ENCODE measurements at regions not wholly inside any gene's neighbourhood (a gene's known extent, or its start where the extent isn't known, plus 50 kb on each side); places are given as distances from the start of the nearest gene placed in this dataset.
"Not testable (repeated sequence)": the region's sequence is repeated elsewhere in the genome, so short reads cannot be mapped to it uniquely, and the experiment has no call there.

DNA sequence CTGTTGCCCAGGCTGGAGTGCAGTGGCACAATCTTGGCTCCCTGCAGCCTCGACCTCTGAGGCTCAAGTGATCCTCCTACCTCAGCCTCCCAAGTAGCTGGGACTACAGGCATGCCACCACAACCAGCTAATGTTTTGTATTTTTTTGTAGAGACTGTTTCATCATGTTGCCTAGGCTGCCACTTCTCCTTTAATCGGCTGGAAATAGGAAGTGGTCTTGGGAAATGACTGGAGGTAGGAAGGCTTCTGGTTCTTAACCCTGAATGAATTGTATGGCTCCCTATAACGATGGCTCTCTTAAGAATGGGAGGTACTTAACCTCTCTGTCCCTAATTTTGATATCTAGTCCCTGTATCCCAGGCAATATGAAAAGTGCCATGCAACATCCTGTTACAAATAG lies 113.9 kb upstream of the USP15 start:
- no peak for DNase-seq (ENCODE audit: low read depth)

GRCh38 chr12:62158013-62158412 lies 102.2 kb upstream of the USP15 start:
- DNase-seq (ENCODE audit: low read depth) = no peak

DNA sequence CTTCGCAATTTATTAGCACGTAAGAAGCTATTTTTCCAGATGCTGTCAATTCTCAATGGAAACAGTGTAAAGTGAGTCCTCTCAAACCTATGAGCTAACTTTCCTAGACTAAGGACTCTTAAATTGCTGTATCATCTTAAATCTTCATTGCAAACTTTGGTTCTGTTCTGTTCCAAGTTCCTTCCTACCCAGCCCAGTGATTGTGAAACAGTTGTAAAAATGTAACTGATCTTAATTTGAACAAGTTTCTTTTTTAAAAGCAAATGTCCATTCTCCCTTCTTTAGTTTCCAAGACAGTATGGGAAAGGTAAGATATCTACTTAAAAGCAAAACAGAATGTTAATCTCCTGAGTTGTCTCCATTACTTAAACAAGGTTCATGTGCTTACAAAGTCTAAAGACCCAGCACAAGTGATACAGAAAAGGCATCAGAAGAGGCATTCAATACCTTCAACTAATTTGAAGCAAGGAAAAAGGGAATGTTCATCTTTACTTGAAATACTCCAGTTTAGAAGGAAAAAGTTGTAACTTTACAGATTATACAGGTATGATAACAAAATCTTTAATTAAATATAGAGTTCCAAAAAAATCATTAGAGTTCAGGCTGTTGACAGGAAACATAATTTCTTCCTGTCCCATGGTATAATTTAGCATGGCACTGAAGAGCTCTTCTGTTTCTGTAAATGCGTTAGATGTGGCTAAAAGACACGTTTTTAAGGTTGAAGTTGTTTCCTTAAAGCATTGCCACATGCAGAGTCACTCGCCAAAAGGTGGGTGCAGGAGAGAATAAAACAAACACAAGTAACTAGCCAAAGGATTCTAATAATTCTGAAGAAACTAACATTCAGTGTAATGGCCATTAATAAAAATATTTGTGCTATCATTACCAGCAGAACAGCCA lies 101.5 kb upstream of the USP15 start:
- no peak for DNase-seq (ENCODE audit: low read depth)

- DNase-seq (ENCODE audit: low read depth) = no peak
These were observed 98.0 kb upstream of the USP15 start for GRCh38 chr12:62162214-62162613.

DNA sequence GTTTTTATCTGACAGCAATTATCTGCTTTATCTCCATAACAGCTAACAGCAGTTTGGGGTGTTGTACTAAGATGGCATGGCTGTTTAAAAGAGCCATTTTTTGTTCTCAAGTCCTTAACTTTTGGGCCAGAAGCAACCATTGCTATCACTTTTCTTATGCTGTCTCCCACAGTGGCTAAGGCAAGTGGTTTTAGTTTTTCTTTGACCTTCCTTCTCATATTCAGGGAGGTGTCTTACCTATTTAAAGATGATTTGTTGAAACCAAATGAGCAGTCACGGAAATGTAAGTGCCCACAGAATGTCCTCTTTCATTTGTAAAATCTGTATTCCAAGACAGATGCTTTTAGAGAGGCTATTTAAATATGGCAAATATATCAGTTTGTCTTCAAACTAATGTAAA lies 96.8 kb upstream of the USP15 start:
- DNase-seq (ENCODE audit: low read depth) = no peak

DNA sequence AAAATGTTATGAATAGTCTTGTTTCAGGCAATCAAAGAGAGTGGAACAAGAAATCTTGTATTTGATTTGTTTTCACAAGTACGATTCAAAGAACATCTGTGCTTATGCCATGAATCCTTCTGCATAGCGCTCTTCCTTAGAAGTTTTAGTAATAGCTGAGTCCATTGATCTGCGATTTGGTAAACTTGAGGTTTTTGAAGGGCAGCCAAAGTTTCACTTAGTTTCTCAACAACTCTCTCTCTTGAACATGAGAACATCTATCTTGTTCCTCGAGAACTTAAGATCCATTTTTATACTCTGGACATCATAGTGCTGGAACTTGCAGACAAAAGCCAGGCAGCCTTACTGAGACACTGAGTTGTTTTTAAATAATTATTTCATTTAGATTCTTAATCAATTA lies 96.2 kb upstream of the USP15 start:
- DNase-seq (ENCODE audit: low read depth) = no peak

DNA sequence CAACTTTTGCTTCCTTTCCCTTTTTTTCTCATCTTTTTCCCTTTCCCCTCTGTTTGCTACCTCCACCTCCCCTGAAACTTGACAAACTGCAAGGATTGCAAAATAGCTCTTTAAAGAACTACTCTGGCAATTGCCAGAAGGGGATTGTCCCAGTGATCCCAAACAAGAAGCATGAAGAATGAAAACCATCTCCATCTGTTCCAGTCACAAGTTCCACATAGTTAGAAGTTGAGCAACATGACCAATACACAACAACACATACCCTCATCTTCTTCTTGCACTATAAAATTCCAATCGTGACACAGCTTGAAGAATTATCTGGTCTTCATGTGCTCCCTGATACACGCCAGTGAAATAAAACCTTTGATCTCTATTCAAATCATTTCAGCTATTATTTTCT lies 93.7 kb upstream of the USP15 start:
- DNase-seq (ENCODE audit: low read depth) = peak; percentile 34

DNA sequence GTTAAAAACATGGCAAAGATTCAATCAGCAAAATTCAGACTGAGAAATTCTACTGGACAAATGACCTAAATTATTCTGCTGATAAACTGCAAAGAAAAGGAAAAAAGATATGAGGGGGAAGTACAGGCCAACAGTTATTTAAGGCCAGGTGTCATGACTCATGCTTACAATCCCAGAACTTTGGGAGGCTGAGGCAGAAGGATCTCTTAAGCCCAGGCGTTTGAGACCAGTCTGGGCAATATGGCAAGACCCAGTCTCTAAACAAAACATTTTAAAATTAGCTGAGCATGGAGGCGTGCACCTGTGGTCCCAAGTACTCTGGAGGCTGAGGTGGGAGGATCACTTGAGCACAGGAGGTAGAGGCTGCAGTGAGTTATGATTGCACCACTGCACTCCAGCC lies 91.8 kb upstream of the USP15 start:
- no peak for DNase-seq (ENCODE audit: low read depth)

DNA sequence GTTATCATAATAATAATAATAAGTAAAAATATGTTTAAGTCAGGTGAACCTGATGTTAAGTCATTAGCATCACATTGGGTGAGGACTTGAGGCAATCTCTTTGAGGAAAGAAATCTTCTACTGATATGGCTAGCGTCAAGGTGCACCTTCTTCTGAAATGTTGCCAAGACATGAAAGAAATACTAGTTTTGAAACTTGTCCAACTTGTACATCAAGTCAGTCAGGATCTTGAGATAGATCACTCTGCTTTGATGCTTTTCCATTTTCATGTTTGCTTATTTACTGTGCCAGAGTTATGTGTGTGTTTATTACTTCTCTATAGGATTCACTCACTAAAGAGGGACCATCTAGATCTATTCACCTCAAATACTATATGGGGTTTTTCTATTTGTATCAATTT lies 90.0 kb upstream of the USP15 start:
- DNase-seq (ENCODE audit: low read depth) = no peak

DNA sequence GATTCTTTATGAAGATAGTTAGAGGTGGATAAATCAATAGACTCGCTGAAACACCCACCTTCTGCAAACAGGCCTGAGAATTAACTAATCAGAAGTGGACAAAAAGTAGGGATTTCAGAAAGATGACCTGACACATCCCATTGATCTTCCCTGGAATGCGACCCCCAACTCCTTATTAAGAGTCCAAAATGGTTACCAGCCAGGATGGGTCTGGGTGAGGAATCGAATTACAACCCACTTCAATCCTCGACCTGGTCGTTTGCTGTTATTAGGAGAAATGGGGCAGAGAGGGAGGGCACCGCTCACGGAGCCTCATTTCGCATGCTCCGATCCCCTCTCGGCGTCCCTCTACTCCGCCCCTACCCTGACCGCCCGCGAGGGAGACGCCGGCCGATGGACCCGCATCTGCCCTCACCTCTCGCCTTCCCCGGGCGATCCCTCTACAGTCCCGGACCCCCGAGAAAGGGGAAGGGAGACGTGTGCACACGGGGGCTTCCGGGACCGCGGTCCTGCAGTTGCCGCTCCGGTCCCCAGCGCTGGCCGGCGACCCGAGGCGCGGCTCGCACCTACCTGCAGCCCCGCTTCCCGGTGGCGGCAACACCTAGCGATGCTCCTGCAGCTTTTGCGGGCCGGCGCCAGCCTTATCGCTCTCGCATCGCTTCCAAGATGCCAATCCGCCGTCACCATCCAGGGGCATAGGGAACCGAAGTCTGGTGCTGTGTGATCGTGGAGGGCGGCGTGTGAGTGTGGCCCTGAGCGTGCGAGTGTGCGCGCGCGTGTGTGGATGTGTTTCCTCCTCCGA lies 69.3 kb upstream of the USP15 start:
- no peak for DNase-seq (ENCODE audit: low read depth)

- peak; percentile 5 for DNase-seq (ENCODE audit: low read depth)
These were observed 68.6 kb upstream of the USP15 start for GRCh38 chr12:62191491-62192179.

DNA sequence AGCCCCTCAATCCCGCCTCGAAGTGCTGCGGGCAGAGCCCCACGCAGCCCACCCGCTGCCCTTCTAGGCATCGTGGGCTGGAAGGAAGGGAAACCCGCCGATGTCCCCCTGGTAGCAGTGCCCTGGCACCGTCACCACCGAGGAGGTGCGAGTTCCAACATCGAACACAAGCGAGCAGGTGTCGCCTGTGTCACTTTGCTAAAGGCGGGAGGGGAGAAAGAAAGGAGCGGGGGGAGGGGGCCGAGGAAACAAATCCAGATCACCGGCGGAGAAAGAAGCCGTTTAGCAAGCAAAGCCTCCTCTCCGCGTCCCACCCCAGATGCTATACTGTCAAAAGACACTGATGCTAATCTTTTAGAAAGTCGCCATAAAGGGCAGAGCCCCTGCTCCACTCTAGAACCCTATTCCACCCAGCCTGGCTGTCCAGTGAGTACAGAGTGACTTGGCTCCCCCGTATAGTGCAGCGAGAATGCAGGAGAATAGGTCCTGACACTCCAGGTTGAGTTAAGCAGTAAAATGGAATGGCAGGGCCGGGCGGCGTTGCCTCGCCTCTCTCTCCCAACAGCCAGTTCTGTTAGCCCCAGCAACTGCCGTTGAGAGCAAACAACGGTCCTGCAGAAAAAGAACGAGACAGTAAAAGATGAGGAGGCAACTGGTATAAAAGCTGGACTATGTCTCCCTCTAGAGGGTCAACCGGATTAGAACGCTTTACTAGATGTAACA lies 67.9 kb upstream of the USP15 start:
- DNase-seq (ENCODE audit: low read depth) = peak; percentile 88

DNA sequence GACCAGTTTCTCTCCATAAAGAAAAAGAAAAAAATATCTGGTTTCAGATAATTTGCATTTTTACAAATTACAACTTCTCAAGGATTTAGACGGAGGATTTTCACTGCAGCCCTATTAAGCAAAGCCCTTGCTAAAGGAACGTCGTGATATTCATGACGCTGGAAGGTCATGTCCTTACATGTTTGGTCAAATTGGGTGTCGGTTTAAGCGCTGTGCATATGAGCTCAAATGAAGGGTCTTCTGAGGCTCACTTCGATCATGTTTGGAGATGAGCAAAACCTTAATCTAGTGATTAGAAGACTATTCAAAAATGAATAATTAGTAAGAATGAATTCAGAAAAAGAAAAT lies 67.3 kb upstream of the USP15 start:
- DNase-seq (ENCODE audit: low read depth) = no peak

DNA sequence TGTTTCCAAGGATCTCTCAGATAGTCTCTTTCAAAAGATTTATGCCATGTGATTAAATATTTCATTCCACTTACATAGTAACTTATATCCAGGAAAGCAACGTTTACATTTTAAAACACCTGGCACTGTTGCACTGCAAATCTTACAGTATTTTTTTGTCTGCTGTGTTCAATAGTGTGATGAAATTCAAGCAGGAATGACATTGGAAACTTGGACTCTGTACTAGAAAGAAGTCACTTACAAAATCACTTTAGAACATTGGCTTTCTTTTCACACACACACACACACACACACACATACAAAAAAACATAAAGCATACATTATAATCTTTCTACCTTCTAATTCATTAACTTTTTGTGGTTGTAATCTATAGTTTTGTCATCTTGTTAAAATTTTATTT lies 66.2 kb upstream of the USP15 start:
- no peak for DNase-seq (ENCODE audit: low read depth)

DNA sequence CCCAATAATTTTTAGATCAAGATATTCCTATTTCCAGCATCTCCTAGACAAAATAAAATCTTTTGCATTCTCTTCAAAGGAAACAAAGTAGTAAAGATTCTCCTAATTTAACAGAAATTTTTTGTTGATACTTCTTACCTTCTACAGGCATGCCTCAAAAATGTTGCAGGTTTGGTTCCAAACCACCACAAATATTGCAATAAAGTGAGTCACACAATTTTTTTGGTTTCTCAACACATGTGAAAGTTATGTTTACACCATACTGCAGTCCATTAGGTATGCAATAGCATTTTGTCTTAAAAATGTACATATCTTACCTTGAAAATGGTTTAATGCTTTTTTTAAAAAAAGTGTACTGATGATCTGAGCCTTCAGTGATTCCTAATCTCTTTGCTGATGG lies 65.6 kb upstream of the USP15 start:
- DNase-seq (ENCODE audit: low read depth) = no peak

GRCh38 chr12:62196146-62196545 lies 64.1 kb upstream of the USP15 start:
- DNase-seq (ENCODE audit: low read depth) = no peak

GRCh38 chr12:62202861-62203260 lies 57.3 kb upstream of the USP15 start:
- not testable (repeated sequence) for DNase-seq (ENCODE audit: low read depth)

- DNase-seq (ENCODE audit: low read depth) = no peak
These were observed 54.9 kb upstream of the USP15 start for GRCh38 chr12:62205346-62205745.

GRCh38 chr12:62207248-62207647 lies 53.0 kb upstream of the USP15 start:
- no peak for DNase-seq (ENCODE audit: low read depth)

All from myocyte (in vitro differentiated cells).